Activated CD8-positive, alpha-beta T cell treated with anti-CD3 and anti-CD28 coated beads for 36 hours (primary cell): ENCODE measurements at regions not wholly inside any gene's neighbourhood (a gene's known extent, or its start where the extent isn't known, plus 50 kb on each side); places are given as distances from the start of the nearest gene placed in this dataset.

Experiments used
- ATAC-seq: fragments of 200-7000 bp; cut with Tn5 transposase; one replicate; pipeline ENCODE4 v1.10.0; 2021; ENCODE audit warnings: mild to moderate bottlenecking, moderate library complexity
- CTCF ChIA-PET: fragments of 350-600 bp; sonication (Branson Sonifier 250); formaldehyde crosslinking; loops from one replicate; lab custom pipeline; 2021; ENCODE audit warnings: antibody characterized with exemption; lab: Charles Lee
- POLR2A ChIA-PET: fragments of 350-600 bp; sonication (Branson Sonifier 250); formaldehyde crosslinking; loops from one replicate; lab custom pipeline; 2021; ENCODE audit warnings: antibody characterized with exemption; lab: Charles Lee
- DNase-seq: peaks from one replicate; pipeline ENCODE4 v3.0.0-alpha.2; 2020
- H3K27ac Mint-ChIP-seq: one replicate; pipeline ENCODE4 v1.8.0; 2021; ENCODE audit warnings: mild to moderate bottlenecking, mixed read lengths
- H3K27me3 Mint-ChIP-seq: one replicate; pipeline ENCODE4 v1.8.0; 2021; ENCODE audit warnings: mixed read lengths
- H3K36me3 Mint-ChIP-seq: one replicate; pipeline ENCODE4 v1.8.0; 2021; ENCODE audit warnings: low read depth, mixed read lengths
- H3K4me1 Mint-ChIP-seq: one replicate; pipeline ENCODE4 v1.8.0; 2021; ENCODE audit warnings: low read depth, mixed read lengths
- H3K4me3 Mint-ChIP-seq: one replicate; pipeline ENCODE4 v1.8.0; 2021; ENCODE audit warnings: mild to moderate bottlenecking, moderate library complexity, mixed read lengths
- H3K9me3 Mint-ChIP-seq: one replicate; pipeline ENCODE4 v1.8.0; 2021; ENCODE audit warnings: mixed read lengths
- intact Hi-C: fragments of 100-400 bp; cut with micrococcal nuclease; formaldehyde crosslinking; loops from one replicate; pipeline ENCODE4 v1.10.0; 2022
- TF ChIP-seq, protein P1 (sequence below): fragments of 200-600 bp; IDR thresholded peaks from one replicate; pipeline ENCODE4 v1.8.0; 2022; ENCODE audit warnings: antibody characterized with exemption, mild to moderate bottlenecking

GRCh38 chr3:20608054-20608738 is 422.2 kb upstream of the SGO1 start:
- DNase-seq (no peak), ATAC-seq (no peak)
- no peak overlapping the region for H3K4me3 Mint-ChIP-seq
- H3K4me1 Mint-ChIP-seq: no peaks in the 10 kb centered on the region
- no peaks in the 10 kb centered on the region for H3K27me3 Mint-ChIP-seq
- CTCF ChIA-PET: no interaction called here
- H3K36me3 Mint-ChIP-seq: no peaks in the 10 kb centered on the region
- H3K27ac Mint-ChIP-seq: no peak overlapping the region
- H3K9me3 Mint-ChIP-seq: peaks cover 57% of the 10 kb centered on the region
- POLR2A ChIA-PET: no interaction called here
- intact Hi-C loops: no loop called here
- TF ChIP-seq, protein P1, sequence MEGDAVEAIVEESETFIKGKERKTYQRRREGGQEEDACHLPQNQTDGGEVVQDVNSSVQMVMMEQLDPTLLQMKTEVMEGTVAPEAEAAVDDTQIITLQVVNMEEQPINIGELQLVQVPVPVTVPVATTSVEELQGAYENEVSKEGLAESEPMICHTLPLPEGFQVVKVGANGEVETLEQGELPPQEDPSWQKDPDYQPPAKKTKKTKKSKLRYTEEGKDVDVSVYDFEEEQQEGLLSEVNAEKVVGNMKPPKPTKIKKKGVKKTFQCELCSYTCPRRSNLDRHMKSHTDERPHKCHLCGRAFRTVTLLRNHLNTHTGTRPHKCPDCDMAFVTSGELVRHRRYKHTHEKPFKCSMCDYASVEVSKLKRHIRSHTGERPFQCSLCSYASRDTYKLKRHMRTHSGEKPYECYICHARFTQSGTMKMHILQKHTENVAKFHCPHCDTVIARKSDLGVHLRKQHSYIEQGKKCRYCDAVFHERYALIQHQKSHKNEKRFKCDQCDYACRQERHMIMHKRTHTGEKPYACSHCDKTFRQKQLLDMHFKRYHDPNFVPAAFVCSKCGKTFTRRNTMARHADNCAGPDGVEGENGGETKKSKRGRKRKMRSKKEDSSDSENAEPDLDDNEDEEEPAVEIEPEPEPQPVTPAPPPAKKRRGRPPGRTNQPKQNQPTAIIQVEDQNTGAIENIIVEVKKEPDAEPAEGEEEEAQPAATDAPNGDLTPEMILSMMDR: no peak

- DNase-seq: no peak
- Mint-ChIP-seq H3K27me3 (no peaks in the 10 kb centered on the region), H3K4me3 (no peak overlapping the region)
These were observed 418.7 kb upstream of the SGO1 start for GRCh38 chr3:20604659-20605058.

DNA sequence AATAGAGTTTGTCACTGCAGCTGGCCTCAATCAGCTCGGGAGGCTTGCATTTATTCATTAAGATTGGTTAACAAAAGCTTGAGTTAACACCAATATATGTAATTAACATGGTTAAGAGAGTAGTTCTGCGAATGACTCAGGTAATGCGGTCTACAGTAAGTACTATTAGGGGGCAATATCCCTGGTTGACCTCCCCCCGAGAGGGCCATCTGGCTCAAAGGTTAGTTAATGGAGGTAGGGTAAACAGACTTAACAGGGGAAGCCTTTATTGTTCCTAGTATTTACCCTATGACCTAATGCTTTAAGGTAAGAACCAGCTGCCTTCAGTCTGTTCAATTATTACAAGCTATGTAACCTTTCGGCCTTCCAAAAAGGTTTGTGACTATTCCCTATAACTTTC is 403.3 kb upstream of the SGO1 start:
- Mint-ChIP-seq H3K9me3 (peaks cover 28% of the 10 kb centered on the region), H3K27ac (no peak overlapping the region), H3K36me3 (no peaks in the 10 kb centered on the region), H3K4me3 (no peak overlapping the region), H3K4me1 (no peaks in the 10 kb centered on the region), H3K27me3 (no peaks in the 10 kb centered on the region)
- TF ChIP-seq, protein P1: no peak
- CTCF ChIA-PET: no interaction called here
- DNase-seq (no peak), ATAC-seq (no peak)
- POLR2A ChIA-PET: no interaction called here
- intact Hi-C loops: no loop called here

More at GRCh38 chr3:20604659-20605058, 418.7 kb upstream of the SGO1 start:
- no peaks in the 10 kb centered on the region for H3K4me1 Mint-ChIP-seq
- no peaks in the 10 kb centered on the region for H3K36me3 Mint-ChIP-seq
- POLR2A ChIA-PET: no interaction called here
- CTCF ChIA-PET: no interaction called here
- H3K27ac Mint-ChIP-seq: no peak overlapping the region
- H3K9me3 Mint-ChIP-seq: peaks cover 41% of the 10 kb centered on the region
- intact Hi-C loops: no loop called here
- ATAC-seq: no peak
- TF ChIP-seq, protein P1: no peak

GRCh38 chr3:20588781-20589180 is 402.8 kb upstream of the SGO1 start:
- DNase-seq (no peak), ATAC-seq (no peak)
- H3K9me3 Mint-ChIP-seq: peaks cover 27% of the 10 kb centered on the region
- H3K4me1 Mint-ChIP-seq: no peaks in the 10 kb centered on the region
- H3K36me3 Mint-ChIP-seq: no peaks in the 10 kb centered on the region
- H3K27me3 Mint-ChIP-seq: no peaks in the 10 kb centered on the region
- TF ChIP-seq, protein P1: no peak
- no peak overlapping the region for H3K4me3 Mint-ChIP-seq
- CTCF ChIA-PET: no interaction called here
- POLR2A ChIA-PET: no interaction called here
- intact Hi-C loops: no loop called here
- no peak overlapping the region for H3K27ac Mint-ChIP-seq

DNA sequence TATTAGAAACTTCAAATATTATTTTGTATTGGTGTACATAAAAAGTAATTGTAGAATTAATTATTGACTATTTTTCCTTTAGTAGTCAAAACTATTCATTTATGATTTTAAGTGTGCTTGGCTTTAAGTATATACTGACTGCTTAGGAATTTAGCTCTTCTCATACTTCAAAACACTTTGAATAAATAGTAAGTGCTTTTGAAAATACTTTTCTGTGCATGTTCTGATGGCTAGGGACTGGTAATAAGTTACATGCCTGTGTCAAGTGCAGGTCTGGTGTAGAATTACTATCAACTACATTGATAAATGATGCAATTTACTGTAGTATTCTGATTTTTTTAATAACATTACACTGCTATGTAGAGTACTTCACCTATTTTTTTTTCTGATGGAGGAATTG is 397.6 kb upstream of the SGO1 start:
- H3K9me3 Mint-ChIP-seq: peaks cover 5% of the 10 kb centered on the region
- no peak overlapping the region for H3K4me3 Mint-ChIP-seq
- H3K27ac Mint-ChIP-seq: no peak overlapping the region
- H3K4me1 Mint-ChIP-seq: no peaks in the 10 kb centered on the region
- ChIA-PET CTCF (no interaction called here), POLR2A (no interaction called here)
- DNase-seq (no peak), ATAC-seq (no peak)
- intact Hi-C loops: no loop called here
- H3K27me3 Mint-ChIP-seq: no peaks in the 10 kb centered on the region
- H3K36me3 Mint-ChIP-seq: no peaks in the 10 kb centered on the region
- TF ChIP-seq, protein P1: no peak
